ENCODE measurements at regions not wholly inside any gene's neighbourhood (a gene's known extent, or its start where the extent isn't known, plus 50 kb on each side); places are given as distances from the start of the nearest gene placed in this dataset.

DNA sequence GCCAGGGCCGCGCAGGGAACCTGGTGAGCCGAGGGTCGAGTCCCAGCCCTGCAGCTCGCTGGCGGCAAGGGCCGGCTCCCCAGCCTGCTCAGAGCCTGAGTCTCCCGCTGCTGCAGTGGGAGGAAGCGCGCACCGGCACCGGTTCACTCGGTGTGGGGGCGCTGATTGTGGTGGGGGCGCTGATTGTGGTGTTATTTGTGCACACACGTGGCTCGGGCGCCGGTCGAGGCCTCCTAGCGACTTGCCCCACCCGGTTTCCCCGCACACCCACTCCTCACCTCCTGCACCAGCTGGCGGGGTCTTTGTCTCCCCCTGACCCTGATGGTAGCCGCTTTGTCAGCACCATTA lies 266.7 kb downstream of the NSG2 start:
- TF ChIP-seq EZH2 (IDR thresholded peaks at IDR 0.05; ENCODE audit: low read depth, low read length, severe bottlenecking) (no peak), JUND (IDR thresholded peaks at IDR 0.05; ENCODE audit: low read length) (no peak), PHF8 (conservative IDR thresholded peaks at IDR 0.05; ENCODE audit: low read depth, low read length) (no peak), POLR2AphosphoS5 (IDR thresholded peaks at IDR 0.05; ENCODE audit: low read depth, low read length) (no peak), POLR2A (IDR thresholded peaks at IDR 0.05; ENCODE audit: control extremely low read depth in 1 of 2, low read depth in 2 of 2, low read length in 2 of 2) (no peak), KDM1A (IDR thresholded peaks at IDR 0.05; ENCODE audit: borderline replicate concordance, low read length) (no peak), TCF12 (IDR thresholded peaks at IDR 0.05; ENCODE audit: low read depth, low read length) (no peak)
- TF ChIP-seq, protein P1, sequence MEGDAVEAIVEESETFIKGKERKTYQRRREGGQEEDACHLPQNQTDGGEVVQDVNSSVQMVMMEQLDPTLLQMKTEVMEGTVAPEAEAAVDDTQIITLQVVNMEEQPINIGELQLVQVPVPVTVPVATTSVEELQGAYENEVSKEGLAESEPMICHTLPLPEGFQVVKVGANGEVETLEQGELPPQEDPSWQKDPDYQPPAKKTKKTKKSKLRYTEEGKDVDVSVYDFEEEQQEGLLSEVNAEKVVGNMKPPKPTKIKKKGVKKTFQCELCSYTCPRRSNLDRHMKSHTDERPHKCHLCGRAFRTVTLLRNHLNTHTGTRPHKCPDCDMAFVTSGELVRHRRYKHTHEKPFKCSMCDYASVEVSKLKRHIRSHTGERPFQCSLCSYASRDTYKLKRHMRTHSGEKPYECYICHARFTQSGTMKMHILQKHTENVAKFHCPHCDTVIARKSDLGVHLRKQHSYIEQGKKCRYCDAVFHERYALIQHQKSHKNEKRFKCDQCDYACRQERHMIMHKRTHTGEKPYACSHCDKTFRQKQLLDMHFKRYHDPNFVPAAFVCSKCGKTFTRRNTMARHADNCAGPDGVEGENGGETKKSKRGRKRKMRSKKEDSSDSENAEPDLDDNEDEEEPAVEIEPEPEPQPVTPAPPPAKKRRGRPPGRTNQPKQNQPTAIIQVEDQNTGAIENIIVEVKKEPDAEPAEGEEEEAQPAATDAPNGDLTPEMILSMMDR (IDR thresholded peaks at IDR 0.05; ENCODE audit: control extremely low read depth in 1 of 3, insufficient read depth in 1 of 3, low read depth in 1 of 3, low read length in 3 of 3), result no peak
- TF ChIP-seq, protein P2, sequence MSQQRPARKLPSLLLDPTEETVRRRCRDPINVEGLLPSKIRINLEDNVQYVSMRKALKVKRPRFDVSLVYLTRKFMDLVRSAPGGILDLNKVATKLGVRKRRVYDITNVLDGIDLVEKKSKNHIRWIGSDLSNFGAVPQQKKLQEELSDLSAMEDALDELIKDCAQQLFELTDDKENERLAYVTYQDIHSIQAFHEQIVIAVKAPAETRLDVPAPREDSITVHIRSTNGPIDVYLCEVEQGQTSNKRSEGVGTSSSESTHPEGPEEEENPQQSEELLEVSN (IDR thresholded peaks at IDR 0.05), result peak; percentile 79; the same call in 1 of the 2 replicates
